ENCODE measurements at regions not wholly inside any gene's neighbourhood (a gene's known extent, or its start where the extent isn't known, plus 50 kb on each side); places are given as distances from the start of the nearest gene placed in this dataset.

- no peak for DNase-seq
Observed at GRCh38 chr10:47107007-47107747, 192.8 kb upstream of the GDF10 start.

DNA sequence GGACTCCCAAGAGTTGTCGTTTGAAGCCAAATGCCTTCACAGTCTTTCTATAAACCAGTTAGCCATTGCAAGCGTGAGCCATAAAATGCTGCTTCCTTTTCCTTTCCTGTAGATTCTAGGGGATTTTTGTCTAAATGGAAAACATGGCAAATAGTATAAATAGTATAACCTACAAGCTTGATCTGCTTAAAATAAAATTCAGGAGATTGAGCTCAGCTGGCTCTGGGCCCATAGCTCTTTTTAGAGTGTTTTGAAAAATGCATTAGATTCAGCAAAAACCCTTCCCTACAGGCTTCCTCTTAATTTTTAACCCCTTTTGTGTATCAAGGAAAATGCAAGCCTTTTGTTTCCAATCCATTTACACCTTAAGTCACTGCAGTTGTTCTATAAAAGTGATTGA is 190.1 kb upstream of the GDF10 start:
- no peak for DNase-seq

GRCh38 chr10:47111329-47111862 is 188.6 kb upstream of the GDF10 start:
- no peak for DNase-seq

- DNase-seq: no peak
Observed at GRCh38 chr10:47112612-47113011, 187.4 kb upstream of the GDF10 start.

GRCh38 chr10:47113907-47114500 is 186.0 kb upstream of the GDF10 start:
- DNase-seq: no peak

DNA sequence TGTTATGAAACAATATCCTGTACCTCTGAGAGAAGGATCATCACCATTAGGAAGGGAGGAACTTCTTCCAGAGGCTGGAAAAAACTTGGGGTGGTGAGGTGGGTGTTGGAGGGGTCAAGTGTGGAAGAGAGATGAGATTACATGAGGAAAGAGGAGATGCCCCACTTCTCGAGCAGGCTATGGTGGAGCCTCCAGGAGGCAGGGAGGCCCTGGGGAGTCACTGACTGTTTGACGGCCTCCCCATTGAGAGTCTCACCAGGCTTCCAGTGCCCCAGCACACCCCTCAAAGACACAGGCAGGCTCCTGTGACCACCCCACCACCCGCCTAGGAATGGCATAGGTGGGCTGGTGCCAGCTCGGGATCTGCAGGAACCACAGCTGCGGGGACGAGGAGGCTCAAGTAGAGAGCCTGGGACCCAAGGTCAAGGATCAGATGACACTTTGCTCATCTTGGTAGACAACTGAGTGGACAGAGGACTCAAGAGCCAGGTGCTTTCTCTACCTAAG is 185.3 kb upstream of the GDF10 start:
- no peak for DNase-seq

DNA sequence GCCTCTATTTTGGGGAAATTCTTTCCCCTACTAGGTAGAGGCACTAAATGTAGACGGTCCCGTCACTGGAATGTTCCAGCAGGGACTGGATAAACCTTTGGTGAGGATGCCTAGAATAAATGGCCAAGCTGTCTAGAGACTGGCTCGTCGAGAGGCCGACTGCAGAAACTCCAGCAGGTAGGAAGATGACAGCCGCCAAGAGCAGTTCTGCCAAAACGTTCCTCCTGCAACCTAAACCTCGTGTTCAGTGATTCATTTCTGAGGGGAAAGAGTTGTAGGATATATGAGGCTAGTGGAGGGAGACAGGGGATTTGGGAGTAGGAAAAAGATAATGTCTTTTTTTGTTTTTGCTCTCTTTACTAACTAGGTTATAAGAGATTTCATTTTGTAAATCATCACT is 184.7 kb upstream of the GDF10 start:
- DNase-seq: no peak

DNA sequence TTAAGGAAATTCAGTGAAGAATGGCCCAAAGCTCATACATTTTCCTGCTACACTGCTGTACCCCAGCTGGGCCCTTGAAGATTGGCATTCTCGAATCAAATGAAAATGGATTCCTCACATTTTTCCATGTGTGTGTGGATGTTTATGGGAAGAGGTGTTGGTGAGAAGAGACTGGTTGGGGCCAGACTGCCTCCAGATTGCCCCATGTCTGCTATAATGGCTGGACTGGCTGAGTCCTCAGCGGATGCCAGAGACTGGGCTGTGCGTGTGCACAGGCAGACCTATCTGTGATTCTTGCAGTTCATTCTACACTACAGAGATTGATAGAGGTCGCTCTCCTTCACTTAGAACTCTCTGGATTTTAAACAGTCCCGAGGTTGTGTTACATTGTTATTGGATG is 183.6 kb upstream of the GDF10 start:
- no peak for DNase-seq

DNA sequence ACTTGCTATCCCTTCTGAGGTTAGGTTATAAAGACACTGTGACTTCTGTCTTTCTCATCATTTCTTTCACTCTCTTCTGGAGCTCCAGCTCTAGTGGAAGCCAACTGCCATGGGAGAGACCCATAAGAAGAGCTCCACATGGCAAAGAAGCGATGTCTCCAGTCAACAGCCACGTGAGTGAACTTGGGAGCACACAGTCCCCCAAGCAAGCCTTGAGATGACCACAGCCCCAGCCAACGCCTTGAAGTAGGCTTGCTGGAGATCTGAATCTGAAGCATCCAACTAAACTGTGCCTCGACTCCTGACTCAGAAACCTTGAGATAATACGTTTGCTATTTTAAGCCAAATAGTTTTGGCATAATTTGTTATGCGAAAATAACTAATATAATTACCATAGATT is 181.7 kb upstream of the GDF10 start:
- no peak for DNase-seq

DNA sequence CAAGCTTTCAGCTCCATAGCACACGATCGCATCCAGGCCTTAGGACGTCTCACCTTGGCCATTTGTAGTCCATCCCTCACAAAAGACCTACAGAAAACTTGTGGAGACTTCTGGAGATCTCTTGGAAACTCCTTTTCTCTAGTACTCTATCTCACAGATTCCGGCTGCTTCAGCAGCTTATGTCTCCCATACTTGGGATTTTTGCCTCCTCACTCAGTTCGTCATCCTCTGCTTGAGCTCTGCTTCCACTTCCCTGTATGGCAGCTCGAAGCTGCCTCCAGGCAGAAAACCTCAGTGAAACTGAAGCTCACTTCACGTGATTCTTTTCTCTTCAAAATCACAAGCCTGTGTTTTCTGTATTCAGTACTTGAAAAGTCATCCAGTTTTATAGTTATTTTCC is 178.7 kb upstream of the GDF10 start:
- DNase-seq: no peak

DNA sequence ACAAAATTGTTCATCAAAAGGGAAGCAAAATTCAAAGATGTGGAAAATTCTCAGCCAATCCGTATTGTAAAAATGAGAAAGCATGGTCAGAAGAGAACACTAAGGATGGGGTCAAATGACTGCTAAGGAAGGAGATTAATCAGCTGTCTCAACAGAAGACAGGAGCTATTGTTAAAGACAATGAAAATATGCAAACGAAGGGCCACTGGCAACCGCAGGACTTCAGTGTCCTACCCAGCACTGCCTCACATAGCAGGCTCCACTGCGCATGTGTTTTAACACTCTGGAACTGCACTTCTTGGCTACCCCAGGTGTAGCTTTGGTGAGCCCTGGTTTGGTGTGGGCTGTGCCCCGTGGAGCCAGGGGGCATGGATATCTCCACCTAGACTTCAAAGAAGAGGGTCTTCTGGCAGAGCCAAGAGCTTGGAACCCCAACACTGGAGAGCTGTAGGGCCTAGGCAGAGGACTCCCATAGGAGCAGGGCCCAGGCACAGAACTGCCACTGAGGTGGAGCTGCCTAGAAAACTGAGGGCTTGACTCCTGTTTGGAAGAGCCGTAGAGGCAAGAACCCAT is 176.2 kb upstream of the GDF10 start:
- no peak for DNase-seq

DNA sequence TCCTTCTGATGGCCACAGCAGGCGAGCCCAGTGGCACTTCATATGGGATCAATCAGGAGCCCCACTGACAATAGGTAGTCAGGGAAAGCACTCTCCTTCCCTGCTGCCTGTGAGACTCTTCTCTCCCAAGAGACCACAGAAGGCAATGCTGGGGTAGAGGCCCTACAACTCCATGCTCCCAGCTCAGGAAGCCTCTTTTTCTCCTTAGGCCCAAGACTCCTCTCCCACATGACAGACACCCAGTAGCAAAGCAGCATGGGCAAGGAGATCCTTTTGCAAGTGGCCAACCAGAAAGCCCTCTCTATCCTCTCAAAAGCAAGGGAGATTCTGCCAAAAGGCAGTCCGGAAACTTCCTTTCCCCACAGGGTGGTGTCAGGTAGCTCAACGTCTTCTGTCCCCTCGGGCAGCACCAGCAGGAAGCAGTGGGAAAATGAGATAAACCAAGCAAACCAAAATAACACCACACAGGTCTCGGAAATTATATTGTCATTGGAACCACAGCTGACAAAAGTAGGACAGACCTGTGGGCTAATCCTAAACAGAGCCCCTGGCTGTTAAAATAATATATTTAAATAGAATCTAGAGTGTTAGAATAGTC is 172.7 kb upstream of the GDF10 start:
- no peak for DNase-seq

GRCh38 chr10:47130491-47130890 is 169.5 kb upstream of the GDF10 start:
- no peak for DNase-seq

DNA sequence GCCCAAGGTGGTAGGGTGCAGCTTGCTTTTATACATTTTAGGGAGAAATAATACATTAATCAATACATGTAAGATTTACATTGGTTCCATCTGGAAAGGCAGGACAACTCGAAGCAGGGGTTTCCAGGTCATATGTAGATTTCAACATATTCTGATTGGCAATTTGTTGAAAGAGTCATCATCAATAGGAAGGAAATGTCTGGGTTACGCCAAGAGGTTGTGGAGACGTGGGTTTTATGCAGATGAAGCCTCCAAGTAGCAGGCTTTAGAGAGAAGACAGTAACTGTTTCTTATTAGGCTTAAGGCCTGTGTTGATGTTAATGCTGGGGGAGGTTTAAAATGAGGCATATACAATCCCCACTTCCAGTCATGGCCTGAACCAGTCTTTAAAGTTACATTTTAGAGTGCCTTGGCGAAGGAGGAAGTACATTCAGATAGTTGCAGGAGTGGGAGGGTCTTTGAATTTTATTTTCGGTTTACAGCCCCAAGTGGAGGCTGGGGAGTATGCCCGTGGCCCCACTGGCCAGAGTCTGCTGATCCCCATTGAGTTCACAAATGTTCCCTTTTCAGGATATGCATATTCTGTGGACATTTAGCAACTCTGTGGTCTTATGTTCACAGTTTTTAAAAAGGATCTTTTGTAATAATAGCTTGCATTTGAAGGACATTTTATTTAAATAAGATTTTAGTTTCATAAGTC is 166.0 kb upstream of the GDF10 start:
- DNase-seq: no peak

DNA sequence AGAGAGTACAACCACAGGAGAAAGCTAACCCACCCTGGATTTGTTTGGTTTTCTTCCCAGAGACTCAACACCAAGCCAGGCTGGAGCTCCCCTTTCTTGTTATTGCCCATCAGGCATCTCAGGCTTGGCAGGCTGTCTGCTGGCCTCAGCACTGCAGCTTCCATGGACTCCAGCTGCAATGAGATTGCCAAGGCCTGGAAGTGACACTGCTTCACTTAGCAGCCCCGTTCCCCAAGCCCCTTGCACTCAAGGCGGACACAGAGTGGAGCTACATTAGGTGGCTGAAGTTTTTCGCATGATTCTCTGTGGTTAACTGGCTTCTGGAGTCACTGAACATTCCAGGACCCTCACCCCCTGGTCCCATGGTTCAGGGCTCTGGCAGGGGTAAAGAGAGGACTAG is 163.1 kb upstream of the GDF10 start:
- DNase-seq: no peak

- no peak for DNase-seq
Observed at GRCh38 chr10:47137311-47137851, 162.6 kb upstream of the GDF10 start.

DNA sequence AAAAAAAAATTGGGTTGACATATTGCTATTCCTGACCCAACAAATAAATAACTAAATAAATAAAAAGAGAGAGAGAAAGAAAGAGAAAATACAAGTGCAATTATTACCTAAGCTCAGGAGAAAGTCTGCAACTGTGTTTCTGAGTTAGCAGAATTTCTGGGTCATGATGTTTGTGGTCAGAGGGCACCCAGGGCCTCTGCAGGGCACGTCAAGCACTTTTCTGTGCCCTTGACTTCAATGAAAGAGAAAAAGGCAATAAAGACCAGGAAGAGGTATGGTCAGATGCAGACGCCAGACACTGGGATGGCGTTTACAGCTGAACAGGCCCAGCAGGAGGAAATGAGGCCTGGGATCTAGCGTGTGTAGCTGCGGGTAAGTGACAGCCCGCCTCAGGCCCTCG is 160.9 kb upstream of the GDF10 start:
- DNase-seq: no peak

- no peak for DNase-seq
Observed at GRCh38 chr10:47140761-47141348, 159.1 kb upstream of the GDF10 start.

DNA sequence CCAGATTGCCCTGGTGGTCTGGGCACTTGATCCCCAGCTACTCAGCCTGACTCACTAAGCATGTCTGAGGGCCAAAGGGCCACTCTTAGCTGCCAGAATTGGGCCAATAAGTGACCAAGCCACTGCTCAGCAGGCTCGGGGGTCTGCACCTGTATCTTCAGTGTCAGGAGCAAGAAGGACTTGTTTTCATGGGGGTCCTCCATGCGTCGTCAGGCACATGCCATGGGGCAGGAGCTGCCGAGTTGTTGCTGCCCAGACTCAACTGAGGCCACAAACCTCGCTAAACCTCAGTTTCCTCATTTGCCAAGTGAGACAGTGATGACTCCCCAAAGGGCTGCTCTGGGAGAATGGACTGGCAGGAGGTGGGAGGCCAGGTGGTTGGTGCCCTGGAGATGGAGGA is 158.6 kb upstream of the GDF10 start:
- no peak for DNase-seq

DNA sequence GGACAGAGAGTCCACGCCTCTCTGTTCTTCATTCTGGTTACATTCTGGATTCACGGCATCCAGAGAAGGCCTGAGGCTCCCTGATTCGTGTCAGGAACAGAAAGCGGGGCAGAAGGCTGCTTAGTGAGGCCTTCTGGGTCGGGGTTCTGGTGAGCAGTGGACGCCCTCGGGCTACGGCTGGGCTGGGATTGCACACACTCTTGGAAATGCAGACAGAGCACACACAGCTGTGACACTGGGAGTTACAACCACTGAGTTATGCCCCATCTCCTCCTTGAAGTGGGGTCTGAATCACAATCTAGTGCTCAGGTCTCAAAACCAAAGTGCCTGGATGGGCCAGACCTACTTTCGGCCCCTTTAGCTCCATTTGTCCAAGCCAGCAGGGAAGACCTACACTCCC is 156.9 kb upstream of the GDF10 start:
- DNase-seq: no peak

- no peak for DNase-seq
Observed at GRCh38 chr10:47143473-47143872, 156.5 kb upstream of the GDF10 start.

GRCh38 chr10:47144525-47144924 is 155.5 kb upstream of the GDF10 start:
- no peak for DNase-seq
